ENCODE measurements at regions not wholly inside any gene's neighbourhood (a gene's known extent, or its start where the extent isn't known, plus 50 kb on each side); places are given as distances from the start of the nearest gene placed in this dataset.

GRCh38 chr1:157226739-157227138 is 88.5 kb upstream of the ETV3 start:
- TF ChIP-seq CTCF (IDR thresholded peaks at IDR 0.05; ENCODE audit: insufficient read depth, low read depth, low read length) (no peak), EZH2 (IDR thresholded peaks at IDR 0.05; ENCODE audit: insufficient read depth, low read length) (no peak)
